Hepatocyte (in vitro differentiated cells): ENCODE measurements at regions not wholly inside any gene's neighbourhood (a gene's known extent, or its start where the extent isn't known, plus 50 kb on each side); places are given as distances from the start of the nearest gene placed in this dataset.

Experiments used
- EZH2 ChIP-seq: fragments of 200-600 bp; sonication (generic); IDR thresholded peaks from 2 replicates; pipeline ENCODE4 v1.6.1; 2016; ENCODE audit warnings: antibody characterized with exemption, mild to moderate bottlenecking, borderline replicate concordance
- EZH2phosphoT487 ChIP-seq: fragments of 200-600 bp; sonication (generic); IDR thresholded peaks from one replicate; pipeline ENCODE4 v1.6.1; 2018; ENCODE audit warnings: antibody characterized with exemption, mild to moderate bottlenecking, low read depth, moderate library complexity; ENCODE audit not compliant: unreplicated experiment, severe bottlenecking
- TF ChIP-seq, protein P1 (sequence below): fragments of 200-600 bp; sonication (generic); IDR thresholded peaks from 2 replicates; pipeline ENCODE4 v1.5.1; 2016; ENCODE audit warnings: antibody characterized with exemption, mild to moderate bottlenecking; ENCODE audit not compliant: poor library complexity

DNA sequence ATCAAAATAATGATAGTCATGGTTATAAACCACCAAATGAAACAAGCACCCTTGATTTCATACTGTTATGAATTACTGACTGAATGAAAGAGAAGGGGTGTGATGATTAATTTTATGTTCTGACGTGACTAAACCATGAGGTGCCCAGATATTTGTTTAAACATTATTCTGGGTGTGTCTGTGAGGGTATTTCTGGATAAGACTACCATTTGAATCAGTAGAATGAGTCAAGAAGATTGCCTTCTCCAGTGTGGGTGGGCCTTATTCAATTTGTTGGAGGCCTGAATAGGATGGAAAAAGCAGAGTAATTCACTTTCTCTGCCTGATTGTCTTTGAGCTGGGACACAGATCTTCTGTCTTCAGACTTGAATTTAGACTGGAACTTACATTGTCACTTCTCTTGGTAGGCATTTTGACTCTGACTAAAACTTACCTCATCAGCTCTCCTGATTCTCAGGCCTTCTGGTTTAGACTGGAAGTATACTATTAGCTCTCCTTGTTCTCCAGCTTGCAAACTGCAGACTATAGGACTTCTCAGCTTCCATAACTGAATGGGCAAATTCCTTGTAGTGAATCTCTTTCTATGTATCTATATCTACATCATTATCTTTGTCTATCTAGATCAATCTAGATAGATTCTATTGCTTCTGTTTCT lies 321.9 kb upstream of the TARS1 start:
- TF ChIP-seq, protein P1, sequence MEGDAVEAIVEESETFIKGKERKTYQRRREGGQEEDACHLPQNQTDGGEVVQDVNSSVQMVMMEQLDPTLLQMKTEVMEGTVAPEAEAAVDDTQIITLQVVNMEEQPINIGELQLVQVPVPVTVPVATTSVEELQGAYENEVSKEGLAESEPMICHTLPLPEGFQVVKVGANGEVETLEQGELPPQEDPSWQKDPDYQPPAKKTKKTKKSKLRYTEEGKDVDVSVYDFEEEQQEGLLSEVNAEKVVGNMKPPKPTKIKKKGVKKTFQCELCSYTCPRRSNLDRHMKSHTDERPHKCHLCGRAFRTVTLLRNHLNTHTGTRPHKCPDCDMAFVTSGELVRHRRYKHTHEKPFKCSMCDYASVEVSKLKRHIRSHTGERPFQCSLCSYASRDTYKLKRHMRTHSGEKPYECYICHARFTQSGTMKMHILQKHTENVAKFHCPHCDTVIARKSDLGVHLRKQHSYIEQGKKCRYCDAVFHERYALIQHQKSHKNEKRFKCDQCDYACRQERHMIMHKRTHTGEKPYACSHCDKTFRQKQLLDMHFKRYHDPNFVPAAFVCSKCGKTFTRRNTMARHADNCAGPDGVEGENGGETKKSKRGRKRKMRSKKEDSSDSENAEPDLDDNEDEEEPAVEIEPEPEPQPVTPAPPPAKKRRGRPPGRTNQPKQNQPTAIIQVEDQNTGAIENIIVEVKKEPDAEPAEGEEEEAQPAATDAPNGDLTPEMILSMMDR, result no peak
- no peak for TF ChIP-seq EZH2phosphoT487
- no peak for TF ChIP-seq EZH2
